Smooth muscle cell (in vitro differentiated cells): ENCODE measurements at regions not wholly inside any gene's neighbourhood (a gene's known extent, or its start where the extent isn't known, plus 50 kb on each side); places are given as distances from the start of the nearest gene placed in this dataset.

ENCODE experiments used
- DNase-seq: peaks from one replicate; lab custom pipeline; 2025; ENCODE audit not compliant: unreplicated experiment; lab: John Stamatoyannopoulos, UW
- H2AFZ ChIP-seq: fragments of 200-600 bp; sonication (generic); 2 replicates; pipeline ENCODE4 v1.6.0; 2016; ENCODE audit warnings: antibody characterized with exemption, low read depth, mild to moderate bottlenecking
- H3F3A ChIP-seq: fragments of 200-600 bp; sonication (generic); 2 replicates; pipeline ENCODE4 v1.6.0; 2017; ENCODE audit warnings: antibody characterized with exemption, low read depth
- H3K27ac ChIP-seq: fragments of 200-600 bp; sonication (generic); 2 replicates; pipeline ENCODE4 v1.5.1; 2016; ENCODE audit warnings: low read depth, mild to moderate bottlenecking
- H3K27me3 ChIP-seq: fragments of 200-600 bp; sonication (generic); 2 replicates; pipeline ENCODE4 v1.6.1; 2016; ENCODE audit warnings: low read depth, mild to moderate bottlenecking
- H3K36me3 ChIP-seq: fragments of 200-600 bp; sonication (generic); 2 replicates; pipeline ENCODE4 v1.5.1; 2016; ENCODE audit warnings: low read depth
- H3K4me1 ChIP-seq: fragments of 200-600 bp; sonication (generic); 2 replicates; pipeline ENCODE4 v1.5.1; 2016; ENCODE audit warnings: low read depth
- H3K4me2 ChIP-seq: fragments of 200-600 bp; sonication (generic); 2 replicates; pipeline ENCODE4 v1.6.0; 2016; ENCODE audit warnings: mild to moderate bottlenecking
- H3K4me3 ChIP-seq: fragments of 200-600 bp; sonication (generic); 2 replicates; pipeline ENCODE4 v1.5.1; 2016; ENCODE audit warnings: mild to moderate bottlenecking
- H3K79me2 ChIP-seq: fragments of 200-600 bp; sonication (generic); 2 replicates; pipeline ENCODE4 v1.6.0; 2016; ENCODE audit warnings: low read depth, mild to moderate bottlenecking
- H3K9ac ChIP-seq: fragments of 200-600 bp; sonication (generic); 2 replicates; pipeline ENCODE4 v1.6.0; 2016; ENCODE audit warnings: low read depth
- H3K9me3 ChIP-seq: fragments of 200-600 bp; sonication (generic); replicated peaks from 2 replicates; pipeline ENCODE4 v1.5.1; 2016; ENCODE audit warnings: low read depth
- H4K20me1 ChIP-seq: fragments of 200-600 bp; sonication (generic); 2 replicates; pipeline ENCODE4 v1.6.0; 2016; ENCODE audit warnings: low read depth
- WGBS: methylation state at CpG from one replicate; pipeline ENCODE4 v1.1.7; 2016; ENCODE audit warnings: low lambda C conversion rate; 5-methylcytosine and 5-hydroxymethylcytosine counted together
- TF ChIP-seq, protein P1 (sequence below): fragments of 200-600 bp; sonication (generic); IDR thresholded peaks from 2 replicates; pipeline ENCODE4 v1.5.1; 2017; ENCODE audit warnings: borderline replicate concordance, mild to moderate bottlenecking, antibody characterized with exemption; ENCODE audit not compliant: insufficient read depth, poor library complexity, severe bottlenecking

DNA sequence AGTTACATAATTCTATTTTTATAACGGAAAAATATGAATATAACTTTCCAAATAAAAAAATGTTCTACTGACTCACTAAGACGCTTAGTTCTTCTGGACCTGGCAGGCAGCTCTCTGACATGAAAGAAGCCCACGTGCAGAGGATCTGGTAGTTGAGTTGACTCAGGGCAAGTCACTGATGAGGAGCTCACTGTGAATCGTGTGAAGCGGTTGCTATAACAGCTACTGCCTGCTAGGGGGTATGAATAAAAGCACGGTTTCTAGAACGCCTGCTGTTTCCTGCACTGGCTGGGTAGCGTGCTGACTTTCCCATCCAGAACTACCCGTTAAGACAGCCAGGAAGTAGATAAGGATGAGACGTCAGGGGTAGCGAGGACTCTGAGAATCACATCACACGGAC lies 54.7 kb upstream of the WASF3 start:
- H3K27me3 ChIP-seq = no peaks in the 10 kb centered on the region
- H2AFZ ChIP-seq = no peak overlapping the region
- no peaks in the 10 kb centered on the region for H3F3A ChIP-seq
- H3K36me3 ChIP-seq = no peaks in the 10 kb centered on the region
- WGBS = 24% methylated on average over 12 of the region's 12 CpGs
- no peak for DNase-seq
- no peak overlapping the region for H3K4me3 ChIP-seq
- H3K79me2 ChIP-seq = no peaks in the 10 kb centered on the region
- H3K9ac ChIP-seq = no peak overlapping the region
- no peak overlapping the region for H3K4me2 ChIP-seq
- H3K9me3 ChIP-seq = no peaks in the 10 kb centered on the region
- H3K27ac ChIP-seq = no peak overlapping the region
- H3K4me1 ChIP-seq = no peaks in the 10 kb centered on the region
- TF ChIP-seq, protein P1, sequence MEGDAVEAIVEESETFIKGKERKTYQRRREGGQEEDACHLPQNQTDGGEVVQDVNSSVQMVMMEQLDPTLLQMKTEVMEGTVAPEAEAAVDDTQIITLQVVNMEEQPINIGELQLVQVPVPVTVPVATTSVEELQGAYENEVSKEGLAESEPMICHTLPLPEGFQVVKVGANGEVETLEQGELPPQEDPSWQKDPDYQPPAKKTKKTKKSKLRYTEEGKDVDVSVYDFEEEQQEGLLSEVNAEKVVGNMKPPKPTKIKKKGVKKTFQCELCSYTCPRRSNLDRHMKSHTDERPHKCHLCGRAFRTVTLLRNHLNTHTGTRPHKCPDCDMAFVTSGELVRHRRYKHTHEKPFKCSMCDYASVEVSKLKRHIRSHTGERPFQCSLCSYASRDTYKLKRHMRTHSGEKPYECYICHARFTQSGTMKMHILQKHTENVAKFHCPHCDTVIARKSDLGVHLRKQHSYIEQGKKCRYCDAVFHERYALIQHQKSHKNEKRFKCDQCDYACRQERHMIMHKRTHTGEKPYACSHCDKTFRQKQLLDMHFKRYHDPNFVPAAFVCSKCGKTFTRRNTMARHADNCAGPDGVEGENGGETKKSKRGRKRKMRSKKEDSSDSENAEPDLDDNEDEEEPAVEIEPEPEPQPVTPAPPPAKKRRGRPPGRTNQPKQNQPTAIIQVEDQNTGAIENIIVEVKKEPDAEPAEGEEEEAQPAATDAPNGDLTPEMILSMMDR = no peak
- no peaks in the 10 kb centered on the region for H4K20me1 ChIP-seq

DNA sequence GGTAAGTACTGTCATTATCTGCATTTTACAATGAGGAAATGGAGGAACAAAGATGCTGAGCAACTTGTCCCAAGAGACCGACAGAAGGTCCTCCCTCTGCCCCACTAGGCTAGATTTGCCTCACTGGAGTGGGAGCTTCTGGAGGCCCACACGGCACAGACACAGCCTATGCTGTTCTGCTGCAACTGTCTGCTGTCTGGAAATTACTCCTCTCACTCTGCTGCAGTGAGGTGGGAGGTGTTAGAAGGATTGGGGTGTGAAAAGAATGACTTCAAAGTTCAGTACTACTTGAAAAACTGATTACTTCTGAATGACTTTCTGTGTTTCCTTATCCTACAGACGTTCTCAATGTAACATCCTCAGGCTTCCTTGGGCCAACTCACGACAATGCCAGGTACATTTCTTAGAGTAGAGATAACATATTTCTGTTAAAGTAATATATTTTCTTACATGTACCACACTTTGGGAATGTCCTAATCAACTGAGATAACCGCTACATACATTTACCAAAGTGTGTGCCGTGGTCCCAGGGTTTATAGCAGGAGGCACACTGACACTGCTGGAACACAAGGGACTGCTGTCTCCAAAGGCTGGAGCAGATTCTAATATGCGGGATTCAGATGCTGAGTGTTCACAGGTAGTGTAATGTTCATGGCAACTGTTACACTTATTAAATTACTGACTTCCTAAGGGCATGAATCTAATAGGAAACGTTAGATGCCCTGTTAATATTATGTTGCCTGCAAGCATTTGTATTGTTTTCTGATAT lies 53.5 kb upstream of the WASF3 start:
- Histone ChIP-seq H2AFZ (no peak overlapping the region), H3K79me2 (no peaks in the 10 kb centered on the region), H3F3A (no peaks in the 10 kb centered on the region), H3K4me2 (no peak overlapping the region), H4K20me1 (no peaks in the 10 kb centered on the region), H3K27ac (no peak overlapping the region), H3K4me1 (no peaks in the 10 kb centered on the region), H3K27me3 (no peaks in the 10 kb centered on the region), H3K9me3 (no peaks in the 10 kb centered on the region), H3K9ac (no peak overlapping the region), H3K4me3 (no peak overlapping the region), H3K36me3 (no peaks in the 10 kb centered on the region)
- DNase-seq = no peak
- TF ChIP-seq, protein P1 = no peak
- 74% methylated on average over 8 of the region's 8 CpGs for WGBS
